NCI-H128 (cell line): ENCODE measurements at regions not wholly inside any gene's neighbourhood (a gene's known extent, or its start where the extent isn't known, plus 50 kb on each side); places are given as distances from the start of the nearest gene placed in this dataset.
"Not testable (repeated sequence)": the region's sequence is repeated elsewhere in the genome, so short reads cannot be mapped to it uniquely, and the experiment has no call there.

ENCODE experiments used
- DNase-seq: peaks from one replicate; lab custom pipeline; 2025; ENCODE audit not compliant: unreplicated experiment; lab: John Stamatoyannopoulos, UW

GRCh38 chr1:188665477-188665876 is 1812.2 kb downstream of the BRINP3 start:
- no peak for DNase-seq

DNA sequence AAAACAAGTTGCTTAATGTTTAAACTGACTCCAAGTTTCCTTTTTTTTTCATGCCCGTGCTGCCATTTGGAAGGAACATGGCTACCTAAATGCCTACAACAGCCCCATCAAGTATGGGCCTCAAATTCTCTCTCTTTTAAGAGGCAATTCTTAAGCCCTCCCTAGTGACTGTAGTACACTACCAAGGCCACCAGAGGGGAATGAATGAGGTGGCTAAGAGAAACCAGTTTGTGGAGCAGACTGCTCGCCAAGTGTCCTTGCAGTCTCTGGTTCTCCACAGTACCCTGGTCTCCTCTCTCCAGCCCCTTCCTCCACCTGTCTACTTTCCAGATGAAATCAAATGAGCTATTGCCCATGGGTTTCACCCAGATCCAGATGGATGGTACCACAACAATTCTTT is 1809.6 kb downstream of the BRINP3 start:
- DNase-seq = no peak

DNA sequence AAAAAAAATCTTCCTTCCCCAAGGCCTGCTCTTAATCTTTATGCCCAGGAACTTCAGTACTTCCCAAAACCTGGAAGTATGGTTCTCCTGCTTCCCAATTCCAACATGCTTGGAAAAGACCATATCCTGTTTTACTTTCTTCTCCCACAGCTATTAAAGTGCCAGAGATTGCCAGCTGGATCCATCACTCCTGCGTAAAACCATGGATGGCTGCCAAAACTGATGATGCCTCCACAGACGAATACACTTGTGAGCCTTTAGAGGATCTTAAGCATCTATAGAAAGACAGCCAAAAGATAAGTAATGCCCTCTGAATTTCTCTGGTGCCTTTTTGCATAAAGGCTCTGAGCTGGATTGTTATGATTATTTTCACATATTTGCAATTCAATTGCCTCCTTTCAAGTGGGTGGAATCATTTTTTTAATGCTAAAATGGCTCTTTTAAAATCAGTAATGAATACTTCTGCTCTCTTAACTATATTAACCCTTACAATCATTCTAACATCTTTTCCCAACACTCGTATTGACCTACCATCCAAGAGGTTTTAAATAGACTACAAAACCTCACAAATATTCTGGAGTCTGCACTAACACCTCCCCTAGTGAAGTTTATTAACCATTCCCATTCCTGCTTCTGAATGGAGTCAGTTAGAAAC is 1807.8 kb downstream of the BRINP3 start:
- peak; percentile 12 for DNase-seq

DNA sequence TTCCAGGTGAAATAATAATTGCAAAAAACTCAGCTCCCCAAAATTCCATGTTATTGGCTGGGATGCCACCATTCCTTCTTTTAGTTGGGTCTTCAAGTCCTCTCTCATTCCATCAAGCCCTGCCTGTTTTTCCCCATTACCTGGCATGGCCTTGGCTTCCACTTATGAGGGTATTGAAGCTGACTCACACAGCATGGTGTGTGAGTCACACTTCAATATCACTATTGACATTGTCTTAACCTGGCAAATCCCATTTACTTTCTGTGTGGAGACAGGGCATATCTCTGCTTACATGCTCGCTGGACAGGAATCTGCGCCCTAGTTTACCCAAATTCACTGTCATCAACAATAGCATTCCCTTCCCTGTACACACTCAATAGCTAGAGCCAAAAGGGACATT is 1806.8 kb downstream of the BRINP3 start:
- DNase-seq = no peak

DNA sequence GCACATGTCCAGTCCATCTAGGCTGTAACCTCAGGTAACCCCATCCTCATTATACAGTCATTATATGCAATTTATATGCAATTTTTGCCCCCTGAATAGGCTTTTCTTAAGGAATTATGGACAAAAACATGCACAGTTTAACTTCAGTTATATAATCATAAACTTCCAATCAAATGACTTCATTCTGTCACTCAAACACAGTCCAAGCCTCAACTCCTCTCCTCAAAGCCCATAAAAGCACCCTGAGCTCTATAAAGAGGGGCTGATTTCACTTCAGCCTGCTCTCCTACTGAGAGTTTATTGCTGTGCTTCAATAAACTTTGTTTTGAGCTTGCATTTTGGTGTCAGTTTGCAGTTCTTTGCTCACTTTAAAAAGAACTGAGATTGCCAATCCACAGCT is 1805.5 kb downstream of the BRINP3 start:
- no peak for DNase-seq

GRCh38 chr1:188689542-188689941 is 1788.1 kb downstream of the BRINP3 start:
- no peak for DNase-seq

GRCh38 chr1:188700116-188700515 is 1777.5 kb downstream of the BRINP3 start:
- DNase-seq = no peak

DNA sequence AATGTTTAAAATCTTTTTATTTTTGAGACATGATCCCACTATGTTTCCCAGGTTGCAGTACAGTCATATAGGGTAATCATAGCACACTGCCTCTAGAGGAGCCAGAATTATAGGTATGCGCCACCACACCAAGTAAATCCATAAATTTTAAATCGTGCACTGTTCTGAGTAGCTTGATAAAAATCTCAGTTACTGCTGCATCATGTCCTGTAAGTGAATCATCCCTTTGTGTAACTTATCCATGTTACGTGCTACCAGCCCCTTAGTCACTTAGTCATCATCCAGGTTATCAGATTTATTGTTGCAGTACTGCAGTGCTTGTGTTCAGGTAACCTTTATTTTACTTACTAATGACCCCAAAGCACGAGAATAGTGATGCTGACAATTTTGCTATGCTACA is 1770.9 kb downstream of the BRINP3 start:
- DNase-seq = no peak

DNA sequence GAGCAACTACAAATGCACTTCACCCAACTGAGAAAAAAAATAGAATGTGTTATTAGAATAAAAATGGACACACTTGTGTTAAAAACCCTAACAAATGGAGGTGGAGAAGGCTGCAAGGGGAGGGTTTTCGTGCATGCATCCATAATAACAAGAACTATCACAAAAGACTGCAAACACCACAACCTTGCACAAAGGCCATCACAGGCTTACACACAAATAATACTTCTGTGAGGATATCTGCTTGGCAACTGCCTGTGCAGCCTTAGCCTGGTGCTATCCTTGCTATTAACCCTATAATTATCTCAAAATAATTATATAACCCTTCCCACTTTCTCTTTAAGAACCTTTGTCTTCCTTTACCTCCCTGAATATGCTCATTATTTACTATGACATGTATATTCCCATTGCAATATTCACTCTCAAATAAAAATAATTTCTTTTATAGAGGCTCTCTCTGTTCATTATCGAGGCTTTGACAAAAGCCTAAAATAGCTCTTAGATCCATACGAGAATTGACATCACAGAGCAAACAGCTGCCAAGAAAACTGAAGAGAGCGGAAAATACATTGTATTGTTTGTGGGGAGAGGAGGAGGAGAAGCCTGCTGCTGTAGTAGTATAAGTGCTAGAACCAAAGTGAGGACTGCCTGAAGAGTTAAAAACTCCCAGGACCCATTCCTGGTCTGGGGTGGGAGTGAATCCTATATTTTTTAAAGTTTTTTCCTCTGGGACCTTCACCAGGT is 1768.7 kb downstream of the BRINP3 start:
- DNase-seq = no peak

GRCh38 chr1:188715566-188715965 is 1762.1 kb downstream of the BRINP3 start:
- no peak for DNase-seq

- DNase-seq = no peak
These were observed 1757.9 kb downstream of the BRINP3 start for GRCh38 chr1:188719735-188720134.

GRCh38 chr1:188723332-188724020 is 1754.2 kb downstream of the BRINP3 start:
- no peak for DNase-seq

DNA sequence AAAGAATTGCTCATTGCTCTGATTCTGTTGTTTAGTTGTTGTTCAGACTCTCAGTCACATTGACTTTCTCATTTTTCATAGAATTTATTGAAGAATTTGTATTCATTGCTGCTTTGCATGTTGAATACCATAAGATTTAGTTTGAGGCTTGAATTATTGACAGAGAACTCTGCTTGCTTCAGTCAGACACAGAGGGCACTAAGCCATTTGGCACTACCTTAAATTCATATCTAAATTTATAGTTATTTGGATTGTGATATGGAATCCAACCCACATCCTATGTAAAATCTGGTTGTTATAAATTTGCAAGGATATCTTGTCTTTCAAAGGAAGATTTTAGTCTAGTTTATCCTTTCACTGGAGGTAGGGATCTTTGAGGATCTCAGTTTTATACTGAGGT is 1748.6 kb downstream of the BRINP3 start:
- DNase-seq = no peak

DNA sequence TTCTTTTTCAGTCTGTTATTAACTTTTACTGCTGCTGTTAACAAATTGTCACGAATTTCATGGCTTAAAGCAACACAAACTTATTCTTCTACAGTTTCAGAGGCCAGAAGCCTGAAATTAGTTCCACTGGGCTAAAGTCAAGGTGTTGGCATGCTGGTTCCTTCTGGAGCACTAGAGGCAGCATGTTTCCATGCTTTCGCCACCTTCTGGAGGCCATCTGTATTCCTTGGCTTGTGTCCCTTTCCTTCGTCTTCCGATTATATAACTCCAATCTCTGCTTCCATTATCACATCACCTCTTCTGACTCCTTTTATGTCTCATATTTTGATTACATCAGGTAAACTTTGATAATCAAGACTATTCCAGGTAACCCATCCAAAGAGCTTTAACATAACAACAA is 1742.1 kb downstream of the BRINP3 start:
- DNase-seq = no peak

- DNase-seq = not testable (repeated sequence)
These were observed 1728.4 kb downstream of the BRINP3 start for GRCh38 chr1:188749275-188749674.

GRCh38 chr1:188752027-188752426 is 1725.6 kb downstream of the BRINP3 start:
- not testable (repeated sequence) for DNase-seq

- not testable (repeated sequence) for DNase-seq
These were observed 1719.9 kb downstream of the BRINP3 start for GRCh38 chr1:188757747-188758146.

DNA sequence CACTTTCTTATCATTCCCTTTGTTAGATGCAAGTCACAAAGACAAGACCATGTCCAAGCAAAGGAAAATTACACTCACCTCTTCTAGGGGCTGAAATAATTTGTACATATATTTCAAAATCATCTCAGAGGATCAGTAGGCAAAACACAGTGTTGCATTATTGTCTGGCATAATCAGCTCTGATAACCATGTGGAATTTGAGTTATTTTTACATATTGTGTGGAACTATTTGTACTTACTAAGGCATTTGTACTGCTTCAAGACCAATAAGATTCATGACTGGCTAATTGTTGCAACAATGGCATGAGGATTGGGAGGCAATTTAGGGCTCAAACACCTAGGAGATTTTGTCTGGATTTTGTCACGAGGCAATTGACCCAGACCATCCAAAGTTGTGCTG is 1716.4 kb downstream of the BRINP3 start:
- no peak for DNase-seq

- DNase-seq = no peak
These were observed 1715.4 kb downstream of the BRINP3 start for GRCh38 chr1:188762166-188762743.

DNA sequence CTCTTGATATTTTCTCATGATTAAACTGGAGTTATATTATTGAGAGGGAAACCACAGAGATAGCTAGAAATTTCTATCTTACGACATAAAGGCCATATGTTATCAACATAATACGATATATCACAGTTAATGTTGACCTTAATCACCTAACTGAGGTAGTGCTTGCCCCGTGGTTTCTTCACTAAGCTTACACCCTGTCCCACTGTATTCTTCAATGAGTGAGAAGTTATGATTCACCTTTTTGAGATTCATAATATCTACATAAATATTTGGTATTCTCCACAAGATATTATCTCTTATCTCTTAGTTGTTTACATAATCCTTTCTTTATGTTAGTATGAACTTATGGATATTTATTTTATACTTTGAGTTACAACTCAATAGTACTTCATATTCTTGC is 1714.1 kb downstream of the BRINP3 start:
- no peak for DNase-seq

GRCh38 chr1:188769181-188769580 is 1708.5 kb downstream of the BRINP3 start:
- DNase-seq = no peak

- DNase-seq = no peak
These were observed 1707.7 kb downstream of the BRINP3 start for GRCh38 chr1:188769936-188770335.
